Mucosa of stomach (tissue), 1 donor: ENCODE measurements at regions not wholly inside any gene's neighbourhood (a gene's known extent, or its start where the extent isn't known, plus 50 kb on each side); places are given as distances from the start of the nearest gene placed in this dataset.
"Not testable (repeated sequence)": the region's sequence is repeated elsewhere in the genome, so short reads cannot be mapped to it uniquely, and the experiment has no call there.

ENCODE experiments used
- H3K27me3 ChIP-seq: one replicate; pipeline ENCODE4 v1.7.0; 2013; ENCODE audit warnings: mild to moderate bottlenecking, low read length; ENCODE audit not compliant: control insufficient read depth, insufficient read depth
- H3K36me3 ChIP-seq: one replicate; pipeline ENCODE4 v1.7.0; 2013; ENCODE audit warnings: low read length; ENCODE audit not compliant: control insufficient read depth, insufficient read depth
- H3K4me1 ChIP-seq: one replicate; pipeline ENCODE4 v1.7.0; 2013; ENCODE audit warnings: mild to moderate bottlenecking, low read length; ENCODE audit not compliant: control insufficient read depth, insufficient read depth
- H3K4me3 ChIP-seq: one replicate; pipeline ENCODE4 v1.7.0; 2013; ENCODE audit warnings: low read length
- H3K9ac ChIP-seq: one replicate; pipeline ENCODE4 v1.7.0; 2013; ENCODE audit warnings: mild to moderate bottlenecking, low read length, moderate library complexity
- H3K9me3 ChIP-seq: one replicate; pipeline ENCODE4 v1.7.0; 2013; ENCODE audit warnings: mild to moderate bottlenecking, low read length, moderate library complexity; ENCODE audit not compliant: control insufficient read depth
- donor health status: Pancreatic carcinoma.

DNA sequence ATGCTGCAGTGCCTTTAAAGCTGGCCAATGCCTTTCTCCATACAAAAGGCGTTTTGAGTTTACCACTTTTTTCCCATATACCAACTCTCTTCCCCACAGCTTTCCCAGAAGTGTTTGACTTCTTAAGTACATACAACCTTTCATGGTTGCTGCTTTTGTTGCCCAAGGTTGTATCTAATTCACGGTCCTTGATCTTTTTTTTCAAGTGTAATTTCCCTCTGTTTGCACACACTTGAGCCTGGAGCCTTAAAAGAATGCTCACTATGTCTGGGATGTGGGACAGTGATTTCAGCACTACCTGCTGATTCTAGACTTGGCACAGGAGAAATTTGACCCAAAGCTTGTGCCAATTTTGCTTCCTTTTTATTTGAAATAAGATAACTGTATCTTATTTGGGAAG, 324.7 kb downstream of the ANAPC1 start:
- not testable (repeated sequence) for H3K9me3 ChIP-seq, H3K36me3 ChIP-seq, H3K4me3 ChIP-seq, H3K27me3 ChIP-seq, H3K9ac ChIP-seq, H3K4me1 ChIP-seq

DNA sequence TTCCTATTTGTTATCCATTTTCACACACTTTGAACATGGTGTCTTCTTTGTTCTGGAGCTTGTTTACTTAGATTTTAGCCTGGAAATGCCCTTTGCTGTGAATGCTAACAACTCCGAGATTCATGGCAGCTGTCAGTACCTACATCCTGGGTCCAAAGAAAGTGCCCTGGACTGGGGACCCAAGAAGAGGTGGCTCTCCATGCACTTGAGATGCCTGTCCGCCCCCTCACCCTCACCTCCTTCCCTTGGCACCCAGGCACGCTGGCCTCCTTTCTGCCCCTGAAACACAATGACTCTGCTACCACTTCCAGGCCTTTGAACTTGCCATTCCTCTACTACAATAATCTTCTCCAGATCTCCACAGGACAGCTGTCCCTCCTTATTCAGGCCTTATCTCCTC, 324.2 kb downstream of the ANAPC1 start:
- not testable (repeated sequence) for H3K4me3 ChIP-seq, H3K9ac ChIP-seq, H3K4me1 ChIP-seq, H3K36me3 ChIP-seq, H3K9me3 ChIP-seq, H3K27me3 ChIP-seq

DNA sequence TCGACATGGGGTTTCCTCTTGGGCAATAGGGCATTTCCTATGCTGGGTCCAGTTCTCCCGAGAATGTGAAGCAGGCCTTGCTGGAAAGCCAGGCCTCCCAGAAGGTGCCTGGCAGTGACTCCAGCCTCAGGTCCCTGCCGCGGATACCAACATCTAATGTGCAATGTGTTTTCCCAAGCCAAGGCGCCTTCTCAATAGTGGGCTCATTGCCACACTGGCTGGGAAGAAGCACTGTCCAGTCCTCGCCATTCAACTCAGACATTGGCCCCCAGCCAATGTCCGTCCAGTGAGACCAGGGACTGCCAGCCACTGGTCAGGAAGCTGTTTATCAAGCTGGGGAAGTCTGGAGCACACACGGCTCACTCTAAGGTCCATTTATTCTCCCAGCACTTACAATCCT, 317.9 kb downstream of the ANAPC1 start:
- H3K36me3 ChIP-seq, H3K4me3 ChIP-seq, H3K4me1 ChIP-seq, H3K9ac ChIP-seq, H3K27me3 ChIP-seq, H3K9me3 ChIP-seq: not testable (repeated sequence)

DNA sequence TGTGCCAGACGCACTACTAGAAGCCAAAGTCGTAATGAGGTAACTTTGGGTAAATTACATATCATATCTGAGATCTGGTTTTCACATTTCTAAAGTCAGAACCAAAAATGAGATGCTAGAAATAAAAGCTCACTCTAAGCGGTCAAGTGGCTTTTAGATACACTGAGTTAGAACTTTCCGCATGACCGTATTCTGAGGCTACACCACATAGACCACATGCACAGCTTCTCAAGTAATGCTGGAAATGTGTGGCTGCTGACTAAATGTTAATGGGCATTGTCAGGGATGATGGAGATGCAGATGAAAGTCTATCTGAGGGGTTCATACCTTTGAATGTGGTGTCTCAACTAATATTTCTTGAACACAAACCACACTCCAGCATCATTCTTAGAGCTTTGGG, 316.8 kb downstream of the ANAPC1 start:
- not testable (repeated sequence) for H3K27me3 ChIP-seq, H3K4me1 ChIP-seq, H3K36me3 ChIP-seq, H3K9me3 ChIP-seq, H3K9ac ChIP-seq, H3K4me3 ChIP-seq

DNA sequence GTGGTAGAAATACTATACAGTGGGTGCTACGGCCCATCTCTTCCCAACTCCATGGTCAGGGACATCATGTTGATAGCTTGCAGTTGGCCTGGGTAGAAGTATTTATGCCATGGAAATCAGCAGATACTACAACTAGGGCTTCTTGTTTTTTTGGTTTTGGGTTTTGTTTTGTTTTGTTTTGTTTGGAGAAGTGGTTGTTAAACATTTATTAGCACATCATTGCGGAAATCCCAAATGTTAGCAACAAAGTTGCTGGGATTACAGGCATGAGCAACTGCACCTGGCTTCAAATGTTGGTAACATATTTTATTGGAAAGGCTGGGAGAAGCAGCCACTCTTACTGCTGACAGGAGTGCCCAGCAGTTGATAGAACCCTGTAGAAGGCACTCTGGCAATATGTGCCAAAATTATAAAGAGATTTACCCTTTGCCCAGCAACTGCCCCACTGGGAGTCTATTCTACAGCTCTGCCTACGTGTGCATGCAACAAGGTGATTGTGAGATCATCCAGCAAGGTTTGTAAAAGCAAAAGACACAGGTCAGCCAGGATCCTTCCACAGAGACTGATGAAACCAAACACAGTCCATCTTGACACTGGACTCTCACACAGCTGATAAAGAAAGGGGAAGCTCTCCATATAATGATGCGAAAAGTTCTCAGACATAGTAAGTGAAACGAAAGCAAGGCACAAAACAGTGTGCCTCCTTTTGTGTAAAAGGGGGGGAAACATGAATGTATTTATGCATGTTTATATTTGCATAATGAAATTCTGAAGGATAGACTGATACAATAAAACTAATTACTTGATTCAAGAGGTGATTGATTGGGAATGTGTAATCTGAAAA, 314.4 kb downstream of the ANAPC1 start:
- not testable (repeated sequence) for H3K9me3 ChIP-seq, H3K27me3 ChIP-seq, H3K4me3 ChIP-seq, H3K4me1 ChIP-seq, H3K9ac ChIP-seq, H3K36me3 ChIP-seq

DNA sequence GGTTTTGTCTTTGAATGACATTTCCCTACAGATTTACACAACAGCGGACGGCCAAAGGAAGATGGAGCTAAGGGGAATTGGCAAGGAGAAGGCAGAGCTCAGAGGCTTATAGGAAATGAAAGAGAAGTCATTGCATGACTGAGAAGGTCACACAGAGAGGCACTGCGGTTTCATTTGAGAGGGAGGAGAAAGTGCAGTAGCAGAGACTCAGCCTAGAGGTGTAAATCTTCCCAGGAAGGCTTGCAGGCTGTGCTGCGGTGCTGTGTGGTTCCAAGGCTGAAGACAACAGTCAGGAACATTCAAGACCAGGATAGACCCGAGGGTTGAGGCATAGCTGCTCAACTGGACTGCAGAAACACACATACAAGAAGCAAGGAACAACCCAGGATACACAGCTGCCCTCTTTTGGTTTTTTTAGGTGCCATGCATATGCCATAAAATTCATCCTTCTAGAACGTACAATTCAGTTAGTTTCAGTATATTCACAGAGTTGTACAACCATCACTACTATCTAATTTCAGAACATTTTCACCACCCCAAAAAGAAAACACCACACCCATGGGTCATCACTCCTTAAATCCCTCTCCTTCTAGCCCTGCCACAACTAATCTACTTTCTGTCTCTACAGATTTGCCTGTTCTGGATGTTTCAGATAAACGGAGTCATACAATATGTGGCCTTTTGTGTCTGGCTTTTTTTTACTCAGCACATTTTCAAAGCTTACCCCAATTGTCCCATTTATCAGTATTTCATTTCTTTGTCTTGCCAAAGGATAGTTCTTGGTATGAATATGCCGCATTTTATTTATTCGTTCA, 313.5 kb downstream of the ANAPC1 start:
- not testable (repeated sequence) for H3K4me3 ChIP-seq, H3K27me3 ChIP-seq, H3K4me1 ChIP-seq, H3K36me3 ChIP-seq, H3K9ac ChIP-seq, H3K9me3 ChIP-seq

DNA sequence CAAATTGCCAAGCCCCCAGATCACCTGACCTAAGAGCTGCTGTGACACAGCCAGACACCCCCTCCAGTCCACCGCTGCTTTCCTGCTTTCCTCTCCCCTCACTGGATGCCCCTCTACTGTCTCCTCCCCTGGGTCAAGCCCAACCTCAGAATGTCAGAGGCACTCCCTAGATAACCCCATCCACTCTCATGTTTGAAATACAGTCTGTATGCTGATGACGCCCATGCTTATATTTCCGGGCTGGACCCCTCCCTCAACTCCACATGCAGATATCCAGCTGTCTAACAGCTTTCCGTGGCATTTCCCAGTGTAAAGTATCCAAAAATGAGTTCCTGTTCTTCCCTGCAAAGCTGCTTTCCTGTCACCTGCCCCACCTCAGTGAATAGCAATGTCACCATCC, 309.2 kb downstream of the ANAPC1 start:
- H3K36me3 ChIP-seq, H3K9me3 ChIP-seq, H3K4me1 ChIP-seq, H3K27me3 ChIP-seq, H3K4me3 ChIP-seq, H3K9ac ChIP-seq: not testable (repeated sequence)

DNA sequence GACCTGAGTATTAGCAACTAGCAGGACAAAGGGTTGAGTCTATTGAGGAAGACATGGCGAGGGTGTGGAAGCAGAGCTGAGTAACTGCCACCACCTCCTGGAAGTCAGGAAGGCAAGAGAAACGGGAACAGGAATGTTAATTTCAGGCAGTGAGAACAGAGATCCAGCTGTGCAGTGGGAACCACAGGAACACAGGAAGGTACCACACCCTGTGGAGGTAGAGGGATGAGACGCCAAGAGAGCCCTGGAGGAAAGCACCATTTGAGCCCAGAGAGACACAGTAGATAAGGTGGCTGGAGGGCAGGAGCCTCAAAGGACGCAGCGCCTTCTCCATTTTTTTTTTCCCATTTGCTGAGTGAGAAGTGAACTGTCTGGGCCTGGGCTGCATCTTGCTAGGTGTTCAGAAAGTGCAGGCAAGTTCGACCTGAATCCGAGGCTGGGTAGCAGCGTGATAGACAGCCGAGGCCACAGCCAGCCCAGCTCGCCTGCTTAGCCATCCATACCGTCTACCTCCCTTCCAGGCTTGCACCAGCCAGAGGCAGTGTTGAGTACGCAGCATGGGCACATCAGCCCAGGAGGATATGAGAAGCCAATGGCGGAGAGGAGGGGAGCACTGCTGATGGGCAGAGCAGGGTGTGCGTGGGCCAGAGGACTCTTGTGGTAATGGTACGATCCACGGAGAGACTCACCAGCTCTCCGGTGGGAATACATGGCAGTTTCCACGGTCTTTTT, 306.7 kb downstream of the ANAPC1 start:
- not testable (repeated sequence) for H3K36me3 ChIP-seq

DNA sequence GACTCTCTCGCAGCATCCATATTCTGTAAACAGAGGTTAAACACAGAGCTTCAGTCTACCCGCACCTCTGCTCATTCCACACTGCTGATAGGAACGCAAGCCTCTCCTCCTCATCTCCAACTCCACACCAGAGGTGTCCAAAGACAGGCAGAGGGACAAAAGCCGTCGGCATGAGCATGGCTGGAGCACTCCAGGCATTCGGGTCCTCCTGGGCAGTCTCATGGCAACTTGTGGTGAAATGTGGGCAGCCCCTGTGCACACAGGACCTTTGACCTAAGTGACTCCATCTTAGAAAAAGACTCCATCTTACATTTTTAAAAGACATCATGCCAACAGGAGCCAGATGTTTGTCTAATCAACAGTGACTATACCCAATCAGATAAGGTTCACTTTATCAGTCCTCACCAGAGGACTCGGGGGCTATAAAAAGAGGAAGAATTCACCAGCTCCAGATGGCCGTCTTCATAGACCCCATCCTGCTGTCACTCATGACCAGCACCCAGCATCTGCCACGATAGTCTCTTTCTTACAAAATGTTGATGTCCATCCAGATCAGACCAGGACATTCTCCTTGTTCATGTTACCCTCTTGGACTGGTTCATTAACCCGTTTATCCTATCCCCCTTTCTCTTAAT, 304.4 kb downstream of the ANAPC1 start:
- H3K27me3 ChIP-seq, H3K36me3 ChIP-seq, H3K4me1 ChIP-seq, H3K4me3 ChIP-seq, H3K9ac ChIP-seq, H3K9me3 ChIP-seq: not testable (repeated sequence)

More for the DNA sequence above, 306.7 kb downstream of the ANAPC1 start:
- not testable (repeated sequence) for H3K9ac ChIP-seq, H3K4me3 ChIP-seq, H3K27me3 ChIP-seq, H3K4me1 ChIP-seq, H3K9me3 ChIP-seq

DNA sequence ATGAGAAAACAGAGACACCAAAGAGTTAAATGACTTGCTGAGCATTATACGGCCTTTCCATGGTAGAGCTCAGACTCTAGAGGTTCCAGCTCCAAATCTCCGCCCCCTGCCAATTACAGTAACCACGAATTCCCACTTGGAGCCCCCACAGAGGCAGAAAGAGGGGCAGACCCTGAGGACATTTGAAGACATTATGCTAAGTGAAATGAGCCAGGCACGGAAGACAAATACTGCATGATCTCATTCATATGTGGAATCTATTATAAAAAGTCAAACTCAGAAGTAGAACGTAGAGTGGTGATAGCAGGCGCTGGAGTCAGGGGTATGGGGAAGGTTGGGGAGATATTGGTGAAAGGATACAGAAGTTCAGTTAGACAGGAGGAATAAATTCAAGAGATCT, 303.4 kb downstream of the ANAPC1 start:
- not testable (repeated sequence) for H3K36me3 ChIP-seq, H3K27me3 ChIP-seq, H3K4me3 ChIP-seq, H3K9me3 ChIP-seq, H3K4me1 ChIP-seq, H3K9ac ChIP-seq

DNA sequence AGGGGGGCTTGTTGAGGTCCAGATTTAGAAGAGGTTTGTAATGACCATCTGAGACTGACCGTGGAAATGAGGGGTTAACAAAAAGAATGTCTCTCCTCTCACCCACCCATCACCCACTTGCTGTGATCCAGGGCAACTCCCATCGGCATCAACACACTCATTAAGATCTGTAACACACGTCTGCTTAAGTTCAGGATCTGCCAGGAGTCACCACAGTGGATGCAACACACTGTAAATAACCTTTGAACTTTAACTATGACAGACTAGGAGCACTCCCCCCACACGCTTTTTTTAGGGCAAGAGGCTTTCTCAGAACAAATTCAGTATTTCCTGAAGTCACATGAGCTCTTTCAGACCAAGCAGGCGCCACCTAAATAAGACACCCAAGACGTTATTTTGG, 301.9 kb downstream of the ANAPC1 start:
- not testable (repeated sequence) for H3K36me3 ChIP-seq, H3K4me3 ChIP-seq, H3K4me1 ChIP-seq, H3K9me3 ChIP-seq, H3K27me3 ChIP-seq, H3K9ac ChIP-seq

DNA sequence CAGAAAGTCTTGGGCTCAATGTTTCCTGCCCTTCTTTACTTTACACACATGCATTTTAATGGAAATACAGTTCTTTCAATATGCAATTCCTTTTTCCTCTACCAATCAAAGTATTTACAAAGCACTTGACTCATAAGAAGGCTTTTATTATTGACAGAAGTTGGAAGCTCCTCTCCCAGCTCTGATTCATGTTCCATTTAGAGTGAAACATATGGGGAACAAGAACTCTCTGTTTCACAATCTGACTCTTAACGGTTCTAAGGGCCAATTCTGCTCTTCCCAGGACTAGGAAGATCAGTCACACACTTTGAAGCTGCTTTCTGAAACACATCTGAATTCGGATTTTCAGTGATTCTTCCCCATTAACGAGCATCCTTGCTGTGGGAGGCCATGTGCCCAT, 300.5 kb downstream of the ANAPC1 start:
- not testable (repeated sequence) for H3K9ac ChIP-seq

More for the DNA sequence above, 300.5 kb downstream of the ANAPC1 start:
- H3K36me3 ChIP-seq, H3K4me3 ChIP-seq, H3K27me3 ChIP-seq, H3K9me3 ChIP-seq, H3K4me1 ChIP-seq: not testable (repeated sequence)
